ENCODE measurements at regions not wholly inside any gene's neighbourhood (a gene's known extent, or its start where the extent isn't known, plus 50 kb on each side); places are given as distances from the start of the nearest gene placed in this dataset.

DNA sequence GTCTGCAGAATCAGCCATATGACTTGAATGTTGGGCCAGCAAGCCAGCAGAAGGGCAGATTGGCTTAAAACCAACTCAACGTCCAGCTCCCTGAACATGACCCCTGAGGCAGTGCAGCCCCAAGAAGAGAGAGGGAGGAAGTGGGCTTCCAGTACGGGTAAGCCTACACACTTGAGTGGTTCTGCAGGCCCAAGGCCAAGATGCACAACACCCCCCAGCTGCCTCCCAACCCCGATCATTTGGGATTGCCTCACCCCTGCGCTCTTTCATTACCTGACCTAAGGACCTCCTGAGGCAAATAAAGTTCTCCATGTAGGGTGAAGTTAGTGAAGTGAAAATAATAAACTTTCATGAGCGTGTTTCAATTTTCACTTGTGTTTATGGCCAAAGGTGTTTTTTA lies 536.0 kb downstream of the TNS1 start:
- H3K9me3 Mint-ChIP-seq (ENCODE audit: unreplicated experiment) = peaks cover 2% of the 10 kb centered on the region
- no peaks in the 10 kb centered on the region for H3K36me3 Mint-ChIP-seq (ENCODE audit: unreplicated experiment)
- H3K4me1 Mint-ChIP-seq (ENCODE audit: low read depth, unreplicated experiment) = peaks cover 6% of the 10 kb centered on the region
- no peak overlapping the region for H3K4me3 Mint-ChIP-seq (ENCODE audit: unreplicated experiment)
- DNase-seq = no peak
- H3K27me3 Mint-ChIP-seq (ENCODE audit: unreplicated experiment) = peaks cover 1% of the 10 kb centered on the region
- TF ChIP-seq, protein P1, sequence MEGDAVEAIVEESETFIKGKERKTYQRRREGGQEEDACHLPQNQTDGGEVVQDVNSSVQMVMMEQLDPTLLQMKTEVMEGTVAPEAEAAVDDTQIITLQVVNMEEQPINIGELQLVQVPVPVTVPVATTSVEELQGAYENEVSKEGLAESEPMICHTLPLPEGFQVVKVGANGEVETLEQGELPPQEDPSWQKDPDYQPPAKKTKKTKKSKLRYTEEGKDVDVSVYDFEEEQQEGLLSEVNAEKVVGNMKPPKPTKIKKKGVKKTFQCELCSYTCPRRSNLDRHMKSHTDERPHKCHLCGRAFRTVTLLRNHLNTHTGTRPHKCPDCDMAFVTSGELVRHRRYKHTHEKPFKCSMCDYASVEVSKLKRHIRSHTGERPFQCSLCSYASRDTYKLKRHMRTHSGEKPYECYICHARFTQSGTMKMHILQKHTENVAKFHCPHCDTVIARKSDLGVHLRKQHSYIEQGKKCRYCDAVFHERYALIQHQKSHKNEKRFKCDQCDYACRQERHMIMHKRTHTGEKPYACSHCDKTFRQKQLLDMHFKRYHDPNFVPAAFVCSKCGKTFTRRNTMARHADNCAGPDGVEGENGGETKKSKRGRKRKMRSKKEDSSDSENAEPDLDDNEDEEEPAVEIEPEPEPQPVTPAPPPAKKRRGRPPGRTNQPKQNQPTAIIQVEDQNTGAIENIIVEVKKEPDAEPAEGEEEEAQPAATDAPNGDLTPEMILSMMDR (IDR thresholded peaks at IDR 0.05; ENCODE audit: partially characterized antibody, unreplicated experiment) = no peak
- H3K27ac Mint-ChIP-seq (ENCODE audit: unreplicated experiment) = no peak overlapping the region

DNA sequence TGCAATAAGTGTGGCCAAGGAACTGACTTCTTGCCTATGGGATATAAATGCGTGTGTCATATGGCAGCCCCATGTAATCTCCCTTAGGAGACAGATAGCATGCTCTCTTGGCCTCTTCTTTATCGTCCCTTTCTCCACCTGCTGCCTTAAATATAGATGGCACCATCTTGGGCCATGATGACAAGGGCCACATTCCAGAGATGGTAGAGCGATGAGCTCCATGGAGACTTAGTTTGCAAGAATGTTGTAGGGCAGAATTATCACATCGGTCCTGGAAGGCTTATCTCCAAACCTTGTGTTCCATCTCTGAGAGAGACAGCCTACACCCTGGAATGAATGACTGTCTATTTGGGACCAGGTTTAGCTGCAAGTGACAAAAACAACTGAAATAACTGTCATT lies 536.7 kb downstream of the TNS1 start:
- no peak overlapping the region for H3K27ac Mint-ChIP-seq (ENCODE audit: unreplicated experiment)
- peaks cover 6% of the 10 kb centered on the region for H3K4me1 Mint-ChIP-seq (ENCODE audit: low read depth, unreplicated experiment)

DNA sequence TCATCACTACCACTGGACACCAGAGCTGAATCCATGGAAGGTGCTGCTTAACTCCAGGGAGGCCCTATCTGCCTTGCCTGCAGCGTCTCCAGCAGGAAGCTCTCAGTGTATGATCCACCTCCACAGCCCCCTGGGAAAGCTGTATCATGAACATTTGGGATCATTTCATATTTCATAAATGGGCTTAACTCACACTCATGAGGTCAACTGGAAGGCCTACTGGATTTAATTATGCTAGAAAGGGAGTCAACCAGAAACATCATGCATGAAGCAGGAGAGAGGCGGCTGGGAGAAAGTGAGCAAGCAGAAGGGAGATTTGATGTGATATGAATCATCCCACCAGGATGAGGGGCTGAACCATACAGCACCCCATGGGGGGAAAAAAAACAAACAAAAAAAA lies 537.7 kb downstream of the TNS1 start:
- Mint-ChIP-seq H3K36me3 (ENCODE audit: unreplicated experiment) (no peaks in the 10 kb centered on the region), H3K27me3 (ENCODE audit: unreplicated experiment) (peaks cover 1% of the 10 kb centered on the region), H3K9me3 (ENCODE audit: unreplicated experiment) (peaks cover 2% of the 10 kb centered on the region), H3K4me1 (ENCODE audit: low read depth, unreplicated experiment) (peaks cover 6% of the 10 kb centered on the region), H3K27ac (ENCODE audit: unreplicated experiment) (no peak overlapping the region), H3K4me3 (ENCODE audit: unreplicated experiment) (no peak overlapping the region)
- TF ChIP-seq, protein P1 (IDR thresholded peaks at IDR 0.05; ENCODE audit: partially characterized antibody, unreplicated experiment) = no peak
- DNase-seq = no peak

More for the DNA sequence above, 536.7 kb downstream of the TNS1 start:
- Mint-ChIP-seq H3K27me3 (ENCODE audit: unreplicated experiment) (peaks cover 1% of the 10 kb centered on the region), H3K9me3 (ENCODE audit: unreplicated experiment) (peaks cover 2% of the 10 kb centered on the region), H3K4me3 (ENCODE audit: unreplicated experiment) (no peak overlapping the region), H3K36me3 (ENCODE audit: unreplicated experiment) (no peaks in the 10 kb centered on the region)
- no peak for DNase-seq
- TF ChIP-seq, protein P1 (IDR thresholded peaks at IDR 0.05; ENCODE audit: partially characterized antibody, unreplicated experiment) = no peak

DNA sequence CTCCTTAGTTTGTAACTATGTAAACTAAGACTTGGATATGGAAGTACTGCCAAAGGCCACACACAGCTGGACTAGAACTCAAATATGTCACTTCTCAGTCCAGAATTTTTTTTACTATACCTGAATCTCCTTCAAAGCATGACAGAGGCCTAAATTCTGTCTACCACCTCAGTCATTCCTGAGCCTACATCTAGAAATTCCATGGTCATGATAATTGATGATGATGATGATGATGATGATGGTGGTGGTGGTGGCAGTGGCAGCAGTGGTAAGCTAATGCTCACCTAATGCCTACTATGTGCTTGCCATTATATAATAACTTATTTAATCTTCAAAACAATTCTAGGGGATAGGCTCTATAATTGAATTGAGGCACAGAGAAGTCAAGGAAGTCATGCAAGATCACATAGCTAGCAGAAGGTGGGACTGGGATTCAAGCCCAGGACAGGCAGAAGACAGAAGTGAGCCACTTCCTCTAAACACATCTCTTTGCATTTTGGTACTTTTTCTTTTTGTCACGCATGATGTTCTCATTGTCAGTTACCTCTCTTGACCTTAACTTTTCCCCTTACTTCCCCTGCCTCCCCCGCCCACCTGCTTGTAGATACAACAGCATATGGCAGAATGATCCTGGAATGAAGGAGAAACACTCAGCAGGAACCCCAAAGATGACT lies 539.3 kb downstream of the TNS1 start:
- Mint-ChIP-seq H3K27me3 (ENCODE audit: unreplicated experiment) (peaks cover 1% of the 10 kb centered on the region), H3K4me3 (ENCODE audit: unreplicated experiment) (no peak overlapping the region), H3K9me3 (ENCODE audit: unreplicated experiment) (peaks cover 2% of the 10 kb centered on the region), H3K4me1 (ENCODE audit: low read depth, unreplicated experiment) (peaks cover 6% of the 10 kb centered on the region), H3K27ac (ENCODE audit: unreplicated experiment) (no peak overlapping the region), H3K36me3 (ENCODE audit: unreplicated experiment) (no peaks in the 10 kb centered on the region)
- no peak for DNase-seq
- TF ChIP-seq, protein P1 (IDR thresholded peaks at IDR 0.05; ENCODE audit: partially characterized antibody, unreplicated experiment) = no peak

DNA sequence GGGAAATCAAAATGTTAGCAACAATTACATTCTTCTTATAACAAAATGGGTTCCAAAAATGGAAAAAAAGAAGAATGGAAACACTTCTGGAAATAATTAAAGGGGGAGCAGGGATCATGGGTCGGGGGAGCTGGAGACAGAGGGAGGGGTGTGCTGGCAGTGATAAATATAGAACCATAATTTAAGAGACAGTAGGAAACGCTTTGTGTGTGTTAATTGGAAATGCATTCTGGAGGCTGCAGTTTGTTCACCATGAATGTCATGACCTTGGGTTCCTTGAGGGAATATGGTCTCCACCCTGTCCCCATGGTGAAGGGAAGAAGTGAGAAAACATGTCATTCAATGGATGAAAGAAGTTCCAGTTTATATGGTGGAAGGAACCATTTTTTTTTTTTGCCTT lies 540.7 kb downstream of the TNS1 start:
- Mint-ChIP-seq H3K36me3 (ENCODE audit: unreplicated experiment) (no peaks in the 10 kb centered on the region), H3K27ac (ENCODE audit: unreplicated experiment) (no peak overlapping the region), H3K4me3 (ENCODE audit: unreplicated experiment) (no peak overlapping the region), H3K27me3 (ENCODE audit: unreplicated experiment) (peaks cover 1% of the 10 kb centered on the region), H3K4me1 (ENCODE audit: low read depth, unreplicated experiment) (peaks cover 1% of the 10 kb centered on the region), H3K9me3 (ENCODE audit: unreplicated experiment) (no peaks in the 10 kb centered on the region)
- no peak for DNase-seq
- TF ChIP-seq, protein P1 (IDR thresholded peaks at IDR 0.05; ENCODE audit: partially characterized antibody, unreplicated experiment) = no peak

All from glutamatergic neuron (in vitro differentiated cells).